NCI-H1694 treated with DMSO at 0.1 percent for 48 hours (cell line): ENCODE measurements at regions not wholly inside any gene's neighbourhood (a gene's known extent, or its start where the extent isn't known, plus 50 kb on each side); places are given as distances from the start of the nearest gene placed in this dataset.
"Not testable (repeated sequence)": the region's sequence is repeated elsewhere in the genome, so short reads cannot be mapped to it uniquely, and the experiment has no call there.

Source experiments
- DNase-seq: peaks from one replicate; lab custom pipeline; 2025; lab: John Stamatoyannopoulos, UW

DNA sequence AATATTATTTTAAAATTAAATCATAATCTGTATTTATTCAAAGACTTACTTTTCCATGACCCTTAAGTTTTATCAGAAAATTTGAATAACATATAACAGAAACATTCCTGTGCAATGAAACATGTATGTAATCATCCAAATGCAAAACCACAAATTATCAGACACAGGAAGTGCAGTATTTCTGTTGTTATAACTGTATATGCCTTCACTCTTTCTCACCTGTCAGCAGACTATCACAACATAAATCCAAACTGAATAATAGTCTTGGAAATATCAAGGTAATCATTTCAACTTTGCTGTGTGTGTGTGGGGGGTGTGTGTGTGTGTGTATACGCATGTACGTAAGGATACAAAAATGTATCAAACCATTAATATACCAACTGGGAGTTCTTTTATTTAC, 285.9 kb downstream of the SLC7A11 start:
- DNase-seq = no peak

DNA sequence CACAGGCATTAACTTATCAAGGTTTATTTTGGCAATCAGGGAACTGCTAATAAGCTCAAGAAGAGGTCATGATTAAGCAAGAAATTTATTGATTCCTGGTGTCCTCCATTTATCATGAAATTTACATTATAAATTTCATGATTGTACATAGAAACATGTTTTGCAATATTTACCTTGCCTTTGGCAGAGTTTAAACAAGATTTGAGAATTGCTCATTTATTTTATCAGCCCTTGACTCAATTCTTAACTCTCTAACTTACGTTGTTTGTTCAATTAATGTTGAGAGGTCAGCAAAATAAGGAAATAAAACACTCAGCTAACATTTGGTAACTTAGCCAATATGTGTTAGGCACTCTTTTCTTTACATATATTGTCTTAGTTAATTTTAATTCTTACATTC, 286.6 kb downstream of the SLC7A11 start:
- no peak for DNase-seq

DNA sequence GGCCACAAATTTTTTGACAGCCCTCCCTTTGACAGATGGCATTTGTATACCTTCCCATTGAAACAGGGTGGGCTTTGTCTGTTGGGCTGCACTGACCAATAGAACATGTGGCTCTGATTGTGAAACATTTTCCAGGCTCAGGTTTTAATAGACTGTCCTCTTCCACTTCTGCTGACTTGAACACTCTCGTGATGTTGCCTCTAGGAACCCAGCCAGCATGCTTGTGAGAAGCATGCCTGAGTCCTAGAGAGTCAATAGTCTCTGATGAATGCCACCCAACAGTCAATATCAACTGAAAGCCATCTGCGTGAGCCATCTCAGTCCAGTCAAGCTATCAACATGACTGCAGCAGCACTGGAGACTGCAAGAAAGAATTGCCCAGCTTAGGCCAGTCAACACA, 290.0 kb downstream of the SLC7A11 start:
- no peak for DNase-seq

DNA sequence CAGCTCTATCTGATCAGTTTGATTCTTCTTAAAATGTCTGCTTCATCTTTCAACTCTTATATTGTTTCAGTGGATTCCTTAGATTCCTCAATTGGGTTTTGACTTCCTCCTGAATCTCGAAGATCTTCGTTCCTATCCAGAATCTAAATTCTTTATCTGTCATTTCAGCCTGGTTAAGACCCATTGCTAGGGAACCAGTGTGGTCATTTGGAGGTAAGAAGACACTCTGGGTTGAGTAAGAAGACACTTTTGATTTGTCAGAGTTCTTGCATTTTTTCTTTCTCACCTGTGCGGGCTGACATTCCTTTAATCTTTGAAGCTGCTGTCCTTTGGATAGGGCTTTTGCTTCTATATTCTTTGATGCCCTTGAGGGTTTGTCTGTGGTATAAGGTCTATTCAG, 291.9 kb downstream of the SLC7A11 start:
- no peak for DNase-seq

DNA sequence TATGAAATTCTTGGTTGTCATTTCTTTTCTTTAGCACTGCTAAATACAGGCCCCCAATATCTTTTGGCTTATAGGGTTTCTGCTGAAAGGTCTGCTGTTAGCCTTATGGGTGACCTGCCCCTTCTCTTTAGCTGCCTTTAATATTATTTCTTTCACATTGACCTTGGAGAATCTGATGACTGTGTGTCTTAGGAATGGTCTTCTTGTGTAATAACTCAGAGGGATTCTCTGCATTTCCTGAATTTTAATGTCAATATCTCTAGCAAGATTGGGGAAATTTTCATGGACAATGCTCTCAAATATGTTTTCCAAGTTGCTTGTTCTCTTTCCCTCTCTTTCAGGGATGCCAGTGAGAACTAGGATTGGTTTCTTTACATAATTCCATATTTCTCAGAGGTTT, 292.4 kb downstream of the SLC7A11 start:
- DNase-seq = no peak

DNA sequence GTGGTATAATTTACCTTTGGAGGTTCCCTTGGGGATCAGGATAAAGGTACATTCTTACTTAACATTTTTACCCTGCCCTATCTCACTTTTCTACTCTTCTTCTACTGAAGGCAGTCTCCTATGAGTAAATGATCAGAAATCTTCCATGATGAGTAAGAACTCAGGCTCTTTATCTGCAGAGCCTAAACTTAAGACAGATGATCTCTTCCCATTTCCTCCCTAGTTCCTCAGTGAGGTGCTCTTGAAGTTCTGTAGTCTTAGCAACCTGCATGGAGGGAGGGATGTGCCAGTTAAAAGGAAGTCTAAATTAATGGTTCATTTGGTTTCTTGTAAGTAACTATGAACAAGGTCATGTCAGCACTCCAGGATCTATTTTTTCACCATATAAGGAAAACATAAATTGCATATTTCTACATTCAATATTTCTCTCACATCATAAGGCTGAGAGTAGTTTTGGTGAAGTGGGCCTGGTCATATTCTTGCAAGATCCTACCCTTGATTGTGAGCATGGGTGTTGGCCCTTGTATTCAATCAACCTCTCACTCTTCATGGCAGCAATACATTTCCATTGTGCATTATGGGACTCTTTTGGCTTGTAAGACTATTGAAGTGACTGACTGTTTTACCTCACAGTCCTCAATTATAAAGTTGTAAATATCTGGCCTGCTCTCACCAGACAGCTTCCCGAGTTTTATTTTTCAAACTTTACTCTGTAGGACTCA, 295.5 kb downstream of the SLC7A11 start:
- no peak for DNase-seq

DNA sequence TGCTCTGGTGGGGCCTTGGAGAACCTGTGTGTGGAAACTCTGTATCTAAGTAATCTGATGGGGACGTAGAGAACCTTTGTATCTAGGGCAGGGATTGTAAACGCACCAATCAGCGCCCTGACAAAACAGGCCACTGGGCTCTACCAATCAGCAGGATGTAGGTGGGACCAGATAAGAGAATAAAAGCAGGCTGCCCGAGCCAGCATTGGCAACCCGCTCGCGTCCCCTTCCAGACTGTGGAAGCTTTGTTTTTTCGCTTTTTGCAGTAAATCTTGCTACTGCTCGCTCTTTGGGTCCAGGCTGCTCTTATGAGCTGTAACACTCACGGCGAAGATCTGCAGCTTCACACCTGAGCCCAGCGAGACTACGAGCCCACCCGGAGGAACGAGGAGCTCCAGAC, 299.3 kb downstream of the SLC7A11 start:
- DNase-seq = not testable (repeated sequence)

DNA sequence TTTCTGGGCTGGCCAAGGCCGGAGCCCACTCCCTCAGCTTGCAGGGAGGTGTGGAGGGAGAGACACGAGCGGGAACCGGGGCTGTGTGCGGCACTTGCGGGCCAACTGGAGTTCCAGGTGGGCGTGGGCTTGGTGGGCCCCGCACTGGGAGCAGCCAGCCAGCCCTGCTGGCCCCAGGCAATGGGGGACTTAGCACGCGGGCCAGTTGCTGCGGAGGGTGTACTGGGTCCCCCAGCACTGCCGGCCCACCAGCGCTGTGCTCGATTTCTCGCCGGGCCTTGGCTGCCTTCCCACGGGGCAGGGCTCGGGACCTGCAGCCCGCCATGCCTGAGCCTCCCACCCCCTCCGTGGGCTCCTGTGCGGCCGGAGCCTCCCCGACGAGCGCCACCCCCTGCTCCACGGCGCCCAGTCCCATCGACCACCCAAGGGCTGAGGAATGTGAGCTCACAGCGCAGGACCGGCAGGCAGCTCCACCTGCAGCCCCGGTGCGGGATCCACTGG, 300.1 kb downstream of the SLC7A11 start:
- DNase-seq = not testable (repeated sequence)

DNA sequence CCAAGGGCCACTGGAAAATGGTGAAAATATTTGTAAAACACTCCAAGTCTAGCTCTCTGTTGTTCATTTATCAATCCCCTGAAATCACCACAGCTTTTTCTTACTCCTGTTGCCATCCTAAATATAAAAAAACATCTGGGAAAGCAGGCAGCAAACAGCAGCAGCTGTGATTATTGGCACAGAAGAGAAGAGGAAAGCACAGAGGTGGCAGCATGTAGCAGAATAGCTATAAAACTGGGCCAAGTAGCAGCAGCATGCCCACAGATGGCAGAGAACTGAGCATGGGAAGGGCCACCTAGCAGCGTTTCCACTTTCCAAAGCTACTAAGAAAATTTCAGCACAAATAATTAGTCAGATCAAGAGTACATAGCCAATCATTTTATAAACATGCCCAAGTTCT, 307.2 kb downstream of the SLC7A11 start:
- DNase-seq = peak; percentile 93

DNA sequence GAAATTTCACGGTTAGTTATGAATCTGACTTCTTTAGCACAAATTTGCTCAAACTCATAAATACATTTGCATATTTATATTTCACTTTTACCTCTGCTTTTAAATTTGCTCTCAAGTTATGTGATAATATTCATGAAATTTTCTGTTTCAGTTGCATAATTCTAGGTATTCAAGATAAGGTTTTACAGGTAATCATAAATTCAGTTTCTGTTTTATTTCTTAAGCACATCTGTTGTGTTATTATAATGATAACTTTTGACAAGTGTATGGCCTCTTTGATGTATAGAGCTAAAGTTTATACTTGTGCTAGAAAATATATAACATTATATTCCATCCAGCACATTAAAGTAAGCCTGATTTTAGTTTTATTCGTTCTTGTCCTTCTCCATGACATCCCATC, 308.1 kb downstream of the SLC7A11 start:
- no peak for DNase-seq

DNA sequence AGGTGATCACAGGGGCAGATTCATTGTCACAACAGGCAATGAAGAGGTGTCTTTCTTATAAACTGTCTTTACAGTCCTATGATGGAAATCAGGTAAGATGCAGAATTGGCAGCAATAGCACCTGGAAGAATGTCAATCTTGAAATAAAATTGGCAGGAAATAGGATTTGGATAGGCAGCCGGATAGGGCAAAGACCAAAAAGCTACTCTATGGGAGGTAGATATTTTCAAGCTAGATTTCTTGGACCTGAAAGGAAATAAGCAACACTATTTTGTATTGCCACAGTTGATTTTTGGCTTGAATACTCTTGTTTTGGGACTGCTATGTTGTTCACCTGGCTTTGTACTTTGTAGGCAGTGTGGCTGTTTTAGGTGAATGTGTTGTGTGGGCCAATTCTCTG, 314.2 kb downstream of the SLC7A11 start:
- no peak for DNase-seq

DNA sequence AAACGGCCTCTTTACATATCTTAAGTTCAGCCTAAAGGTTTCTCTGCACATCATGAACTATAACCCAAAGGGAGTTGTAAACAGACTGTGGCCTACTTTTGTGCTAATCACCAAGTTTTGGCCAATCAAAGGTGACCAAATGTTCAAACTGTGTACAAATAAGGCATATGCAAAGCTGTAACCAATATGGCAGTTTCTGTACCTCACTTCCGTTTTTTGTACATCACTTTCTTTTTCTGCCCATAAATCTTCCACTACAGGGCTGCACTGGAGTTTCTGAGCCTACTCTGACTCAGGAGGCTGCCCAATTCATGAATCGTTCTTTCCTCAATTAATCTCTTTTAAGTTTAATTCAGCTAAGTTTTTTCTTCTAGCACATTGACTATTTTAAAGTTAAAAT, 318.7 kb downstream of the SLC7A11 start:
- no peak for DNase-seq

DNA sequence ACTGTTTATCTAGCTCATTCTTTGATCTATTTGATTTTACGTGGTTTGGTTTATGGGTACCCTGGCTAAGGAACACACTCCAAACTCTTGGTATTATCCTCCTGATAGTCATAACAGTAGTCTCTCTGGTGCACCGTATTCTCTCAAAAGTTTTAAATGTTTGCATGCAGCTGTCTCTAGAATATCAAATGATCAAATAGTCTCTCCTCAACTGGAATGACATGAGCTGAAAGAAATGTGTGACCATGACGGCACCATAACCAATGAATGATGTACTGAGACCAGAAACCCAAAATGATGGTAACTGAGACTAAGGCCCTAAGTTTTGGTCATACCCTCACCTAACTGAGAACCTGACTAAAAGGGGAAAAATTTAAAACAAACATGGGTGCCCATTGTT, 319.4 kb downstream of the SLC7A11 start:
- DNase-seq = no peak

DNA sequence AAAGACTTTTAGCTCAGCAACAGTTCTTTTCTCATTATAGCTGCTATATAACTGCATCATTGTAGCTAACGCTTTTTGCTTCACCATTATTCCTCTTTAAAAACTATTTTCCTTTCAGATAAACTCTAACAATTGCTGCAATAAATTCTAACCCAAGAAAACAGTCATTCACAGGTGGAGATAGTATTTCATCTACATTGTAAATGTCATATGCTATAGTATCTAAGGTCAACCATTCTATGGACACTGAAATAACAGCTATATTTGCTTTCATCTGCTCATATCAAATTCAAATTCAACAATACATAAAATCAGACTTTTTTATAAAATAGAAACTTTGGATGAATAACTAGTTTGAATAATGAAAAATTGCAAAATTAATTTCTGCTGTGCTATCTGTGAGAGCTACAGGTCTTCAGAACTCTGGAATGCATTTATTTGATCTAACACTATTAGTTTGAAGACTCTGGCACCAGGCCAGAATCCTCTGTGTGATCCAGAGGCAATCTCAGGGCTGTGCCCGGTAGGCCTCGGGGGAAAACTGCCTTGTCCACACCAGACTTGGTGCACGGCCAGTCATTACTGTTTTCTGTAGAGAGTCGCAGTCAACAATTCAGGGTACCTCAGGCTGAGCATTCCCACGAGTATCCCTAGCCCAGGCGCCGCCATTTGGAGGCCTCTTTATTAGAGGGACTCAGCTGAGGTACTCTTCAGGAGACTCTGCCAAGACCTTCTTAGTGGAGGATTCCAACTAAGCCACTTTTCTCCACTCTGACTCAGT, 332.4 kb downstream of the SLC7A11 start:
- DNase-seq = no peak

DNA sequence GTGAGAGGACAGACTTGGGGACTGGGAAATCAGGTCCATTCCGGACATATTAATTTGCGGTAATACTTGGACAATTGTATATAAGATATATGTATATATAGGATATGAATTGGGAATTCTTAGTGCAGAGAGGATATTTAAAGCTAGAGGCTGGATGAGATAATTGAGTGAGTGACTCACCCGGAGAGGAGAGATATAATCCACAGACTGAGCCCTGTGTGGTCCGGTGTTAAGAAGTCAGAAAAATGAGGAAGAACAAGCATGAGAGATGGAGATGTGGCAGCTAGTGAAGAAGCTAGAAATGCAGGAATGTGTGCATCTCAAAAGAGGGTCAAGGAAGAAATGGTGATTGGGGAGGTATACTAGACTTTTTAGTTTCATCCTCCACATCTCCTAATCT, 336.2 kb downstream of the SLC7A11 start:
- DNase-seq = no peak

DNA sequence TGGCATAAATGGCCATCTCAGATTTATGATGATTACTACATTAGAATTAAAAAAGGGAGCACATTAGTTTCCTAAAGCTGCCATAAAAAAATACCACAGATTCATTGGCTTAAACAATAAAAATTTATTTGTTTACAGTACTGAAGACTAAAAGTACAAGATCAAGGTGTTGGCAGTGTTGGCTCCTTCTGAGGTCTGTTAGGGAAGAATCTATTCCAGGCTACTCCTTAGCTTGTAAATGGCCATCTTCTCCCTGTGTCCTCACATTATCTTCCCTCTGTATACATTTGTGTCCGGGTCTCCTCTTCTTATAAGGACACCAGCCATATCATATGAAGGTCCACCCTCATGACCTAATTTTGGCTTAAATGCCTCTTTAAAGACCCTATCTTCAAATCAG, 341.0 kb downstream of the SLC7A11 start:
- no peak for DNase-seq

DNA sequence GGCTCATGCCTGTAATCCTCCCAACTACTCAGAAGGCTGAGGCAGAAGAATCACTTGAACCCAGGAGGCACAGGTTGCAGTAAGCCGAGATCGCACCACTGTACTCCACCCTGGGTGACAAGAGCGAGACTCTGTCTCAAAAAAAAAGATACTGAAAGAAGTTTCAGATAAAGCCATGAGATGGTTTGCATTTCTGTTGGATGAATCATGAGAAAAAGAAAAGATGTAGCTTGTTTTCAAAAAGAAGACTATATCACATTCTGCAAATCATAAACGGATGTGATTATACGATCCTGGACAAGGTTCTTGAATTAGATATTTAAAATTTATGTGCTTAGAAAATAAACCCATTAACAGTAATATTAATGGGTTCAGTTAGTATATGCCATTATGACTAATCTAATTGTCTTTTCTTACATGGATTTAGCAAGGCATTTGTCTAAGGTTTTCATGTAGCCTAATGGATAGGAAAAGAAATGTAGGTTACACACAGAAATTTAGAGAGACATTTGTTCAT, 345.9 kb downstream of the SLC7A11 start:
- DNase-seq = no peak

DNA sequence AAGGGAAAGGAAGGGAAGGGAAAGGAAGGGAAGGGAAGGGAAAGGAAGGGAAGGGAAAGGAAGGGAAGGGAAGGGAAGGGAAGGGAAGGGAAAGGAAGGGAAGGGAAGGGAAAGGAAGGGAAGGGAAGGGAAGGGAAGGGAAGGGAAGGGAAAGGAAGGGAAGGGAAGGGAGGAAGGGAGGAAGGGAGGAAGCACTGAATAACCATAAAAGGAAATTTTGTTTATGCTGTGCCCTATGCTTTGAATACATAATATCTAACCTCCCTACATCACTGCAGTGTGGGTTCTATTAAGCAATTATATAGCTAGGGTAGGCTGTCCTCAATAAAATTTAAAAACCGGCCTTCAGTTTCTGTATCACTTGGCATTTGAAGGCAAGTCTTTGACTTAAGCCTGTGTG, 346.6 kb downstream of the SLC7A11 start:
- not testable (repeated sequence) for DNase-seq

DNA sequence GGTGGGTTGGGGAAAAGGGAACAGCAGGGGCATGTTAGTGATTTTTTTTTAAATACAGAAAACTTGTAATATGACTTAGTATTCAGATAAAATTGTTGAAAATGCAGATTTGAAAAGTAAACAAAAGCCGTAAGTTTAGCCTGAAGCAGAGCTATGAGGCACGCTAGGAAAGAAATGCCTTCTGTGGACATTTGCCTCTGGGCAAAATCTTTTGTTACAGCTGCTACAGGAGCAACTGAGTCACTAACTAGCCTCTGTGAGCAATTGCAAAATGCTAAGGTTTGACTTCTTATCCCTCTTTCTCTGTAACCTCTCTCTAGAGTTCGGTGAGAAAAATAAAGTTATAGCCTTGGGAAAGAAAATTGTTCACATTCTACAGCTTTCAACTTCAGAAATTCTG, 350.0 kb downstream of the SLC7A11 start:
- DNase-seq = no peak

DNA sequence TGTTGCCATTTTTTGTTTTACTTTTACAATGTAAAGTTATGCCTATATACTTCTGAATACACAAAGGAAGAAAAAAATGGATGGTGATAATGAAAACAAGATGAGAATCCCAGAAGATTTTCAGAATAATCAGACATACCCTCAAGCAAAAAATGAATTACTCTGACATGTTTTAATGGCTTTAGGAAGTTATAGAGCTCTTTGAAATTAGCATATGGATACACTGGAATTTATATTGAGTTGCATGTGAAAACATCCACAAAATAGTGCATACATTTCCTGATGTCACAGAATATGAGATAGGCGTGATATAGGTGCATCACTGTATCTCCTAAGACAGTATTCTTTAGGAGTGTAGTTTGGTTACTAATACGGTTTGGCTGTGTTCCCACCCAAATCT, 351.3 kb downstream of the SLC7A11 start:
- no peak for DNase-seq

DNA sequence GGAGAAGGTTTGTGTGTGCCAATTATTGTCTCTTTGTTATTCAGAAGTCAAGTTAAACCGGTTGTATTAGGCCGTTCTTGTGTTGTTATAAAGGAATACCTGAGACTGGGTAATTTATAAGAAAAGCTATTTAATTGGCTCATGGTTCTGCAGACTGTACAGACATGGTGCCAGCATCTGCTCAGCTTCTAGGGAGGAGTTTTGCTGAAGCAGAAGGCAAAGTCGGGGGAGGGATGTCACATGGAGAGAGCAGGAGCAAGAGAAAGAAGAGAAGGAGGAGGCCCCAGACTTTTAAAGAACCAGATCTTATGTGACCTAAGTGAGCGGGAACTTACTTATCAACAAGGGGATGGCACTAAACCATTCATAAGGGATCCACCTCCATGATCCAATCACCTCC, 349.3 kb upstream of the PCDH18 start:
- no peak for DNase-seq

DNA sequence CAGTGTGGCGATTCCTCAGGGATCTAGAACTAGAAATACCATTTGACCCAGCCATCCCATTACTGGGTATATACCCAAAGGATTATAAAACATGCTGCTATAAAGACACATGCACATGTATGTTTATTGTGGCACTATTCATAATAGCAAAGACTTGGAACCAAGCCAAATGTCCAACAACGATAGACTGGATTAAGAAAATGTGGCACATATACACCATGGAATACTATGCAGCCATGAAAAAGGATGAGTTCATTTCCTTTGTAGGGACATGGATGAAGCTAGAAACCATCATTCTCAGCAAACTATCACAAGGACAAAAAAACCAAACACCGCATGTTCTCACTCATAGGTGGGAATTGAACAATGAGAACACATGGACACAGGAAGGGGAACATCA, 335.8 kb upstream of the PCDH18 start:
- DNase-seq = not testable (repeated sequence)

DNA sequence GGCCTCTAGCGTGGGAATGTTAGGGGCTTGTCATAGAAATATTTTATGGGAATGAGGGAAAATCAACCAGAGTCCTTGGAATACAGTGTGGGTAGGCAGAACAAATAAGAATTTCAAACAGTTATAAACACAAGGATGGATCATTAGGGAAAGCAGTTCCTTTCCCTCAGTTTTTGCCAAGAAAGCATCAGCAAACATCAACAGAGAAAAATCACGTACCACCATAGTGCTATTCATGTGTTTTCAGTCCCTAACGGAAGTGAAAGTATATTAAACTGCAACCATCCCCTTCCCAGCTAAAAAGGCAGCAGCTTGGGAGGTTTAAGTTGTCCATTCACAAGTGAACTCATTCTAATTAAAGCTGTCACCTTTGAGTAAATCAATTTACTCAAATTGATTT, 334.4 kb upstream of the PCDH18 start:
- DNase-seq = no peak
